ENCODE measurements at regions not wholly inside any gene's neighbourhood (a gene's known extent, or its start where the extent isn't known, plus 50 kb on each side); places are given as distances from the start of the nearest gene placed in this dataset.
A peak's percentile ranks its signal among the peaks of the same experiment; 100 is the strongest.

DNA sequence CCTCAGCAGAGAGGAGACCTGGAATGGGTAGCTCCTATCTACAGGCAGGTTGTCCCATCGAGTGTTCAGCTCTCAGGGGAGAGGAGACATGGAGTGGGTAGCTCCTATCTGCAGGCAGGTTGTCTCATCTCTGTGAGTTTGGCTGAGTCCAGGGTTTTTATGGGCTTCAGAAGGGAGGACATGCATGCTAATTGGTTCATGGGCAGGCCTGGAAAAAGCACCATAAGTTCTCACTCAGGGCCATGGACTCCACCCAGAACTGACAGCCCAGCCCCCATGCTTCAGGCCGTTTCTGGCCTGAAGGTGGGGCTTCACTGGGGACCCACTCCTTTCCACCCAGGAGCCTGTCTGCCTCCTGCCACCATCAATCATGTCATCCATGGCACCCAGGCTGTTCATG lies 84.0 kb downstream of the CYB561 start:
- peaks cover 20% of the 10 kb centered on the region for H3K36me3 ChIP-seq (ENCODE audit: control insufficient read depth, insufficient read depth, low read length)
- no peak for DNase-seq
- WGBS (ENCODE audit: insufficient coverage) = 100% methylated on average over 1 of the region's 2 CpGs
- no peak overlapping the region for H3K4me3 ChIP-seq (ENCODE audit: low read length)
- no peaks in the 10 kb centered on the region for H3K27me3 ChIP-seq (ENCODE audit: control insufficient read depth, insufficient read depth, low read length)
- peaks cover 5% of the 10 kb centered on the region for H3K9me3 ChIP-seq (replicated peaks; ENCODE audit: control insufficient read depth, low read depth, low read length)
- no peak overlapping the region for H3K27ac ChIP-seq (ENCODE audit: low read length)
- peaks cover 11% of the 10 kb centered on the region for H3K4me1 ChIP-seq (ENCODE audit: control insufficient read depth, insufficient read depth, low read length)

DNA sequence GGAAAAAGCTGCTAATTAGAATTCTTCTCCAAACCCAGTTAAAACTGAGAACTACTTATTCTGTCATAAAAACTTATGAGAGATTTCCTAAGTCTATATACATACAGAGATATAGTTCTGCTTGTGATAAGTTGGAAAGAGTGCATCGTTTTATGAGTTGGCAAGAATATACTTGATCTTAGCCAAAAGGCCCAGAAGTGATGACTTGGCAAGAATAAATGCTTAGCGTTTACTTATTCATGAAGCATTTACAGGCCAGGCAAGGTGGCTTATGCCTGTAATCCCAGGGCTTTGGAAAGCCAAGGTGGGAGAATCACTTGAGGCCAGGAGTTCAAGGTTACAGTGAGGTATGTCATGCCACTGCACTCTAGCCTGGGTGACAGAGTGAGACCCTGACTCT lies 81.7 kb downstream of the CYB561 start:
- WGBS (ENCODE audit: insufficient coverage) = 10% methylated on average over 2 of the region's 2 CpGs
- peak; percentile 88 for DNase-seq
- Histone ChIP-seq H3K27me3 (ENCODE audit: control insufficient read depth, insufficient read depth, low read length) (no peaks in the 10 kb centered on the region), H3K4me1 (ENCODE audit: control insufficient read depth, insufficient read depth, low read length) (peaks cover 2% of the 10 kb centered on the region), H3K27ac (ENCODE audit: low read length) (no peak overlapping the region), H3K4me3 (ENCODE audit: low read length) (no peak overlapping the region), H3K9me3 (replicated peaks; ENCODE audit: control insufficient read depth, low read depth, low read length) (peaks cover 5% of the 10 kb centered on the region), H3K36me3 (ENCODE audit: control insufficient read depth, insufficient read depth, low read length) (peaks cover 24% of the 10 kb centered on the region)

DNA sequence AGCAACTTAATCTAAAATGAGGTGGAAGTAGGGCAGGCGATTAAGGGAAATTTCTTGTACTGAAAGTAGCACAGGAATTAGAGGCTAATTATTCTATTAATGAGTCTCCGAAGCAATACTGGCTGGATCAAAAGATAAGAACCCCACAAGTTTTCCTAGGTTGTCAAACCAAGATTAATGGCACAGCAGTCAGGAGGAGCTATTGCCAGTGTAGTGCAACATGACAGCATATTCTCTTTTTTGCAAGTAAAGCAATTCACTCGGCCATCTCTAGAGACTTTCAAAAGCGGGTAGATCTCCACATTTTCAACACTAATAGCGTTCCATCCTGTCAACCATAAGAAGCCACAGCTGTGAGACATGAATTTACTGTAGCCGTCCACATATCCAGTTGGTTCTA lies 81.2 kb downstream of the CYB561 start:
- Histone ChIP-seq H3K4me1 (ENCODE audit: control insufficient read depth, insufficient read depth, low read length) (peaks cover 2% of the 10 kb centered on the region), H3K27me3 (ENCODE audit: control insufficient read depth, insufficient read depth, low read length) (no peaks in the 10 kb centered on the region), H3K27ac (ENCODE audit: low read length) (peak overlapping the region; percentile 38), H3K4me3 (ENCODE audit: low read length) (no peak overlapping the region), H3K9me3 (replicated peaks; ENCODE audit: control insufficient read depth, low read depth, low read length) (peaks cover 5% of the 10 kb centered on the region), H3K36me3 (ENCODE audit: control insufficient read depth, insufficient read depth, low read length) (peaks cover 24% of the 10 kb centered on the region)
- DNase-seq = peak; percentile 27
- WGBS (ENCODE audit: insufficient coverage) = 44% methylated on average over 5 of the region's 6 CpGs

DNA sequence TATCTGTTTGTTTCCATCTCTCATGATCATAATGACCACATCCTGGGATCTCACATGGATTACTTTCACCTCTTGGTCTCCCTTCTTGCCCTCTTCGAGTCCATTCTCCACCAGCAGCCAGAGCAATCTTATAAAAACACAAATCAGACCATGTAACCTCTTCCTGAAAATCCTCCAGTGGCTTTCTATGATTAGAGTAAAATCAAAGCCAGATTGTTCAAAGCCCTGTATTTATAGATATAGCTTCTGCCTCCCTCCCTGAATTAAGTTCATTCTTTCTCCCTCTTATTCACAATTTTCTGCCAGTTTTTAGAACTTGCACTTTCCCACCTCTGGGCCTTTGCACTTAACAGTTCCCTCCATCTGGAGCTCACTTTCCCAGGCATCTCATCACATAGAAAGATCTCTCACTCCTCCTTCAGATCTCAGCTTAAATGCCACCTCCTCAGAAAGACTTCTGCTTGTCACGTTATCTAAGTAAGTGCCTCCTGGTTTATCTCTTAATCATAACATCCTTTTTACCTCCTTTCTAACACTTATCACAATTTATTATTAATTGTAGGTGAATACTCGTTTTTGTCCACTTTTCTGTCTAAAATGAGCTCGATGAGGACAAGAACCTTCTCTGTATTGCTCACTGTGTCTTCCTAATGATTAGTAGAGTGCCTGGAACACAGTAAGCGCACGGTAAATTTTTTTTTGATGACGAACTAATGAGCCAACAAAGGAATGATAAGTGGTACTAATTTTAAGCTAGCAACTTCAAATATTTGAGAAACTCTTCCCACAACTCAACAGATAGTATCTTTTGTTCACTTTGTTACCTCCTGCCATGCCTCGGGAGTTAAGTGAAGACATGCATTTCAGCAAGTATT lies 80.5 kb downstream of the CYB561 start:
- Histone ChIP-seq H3K9me3 (replicated peaks; ENCODE audit: control insufficient read depth, low read depth, low read length) (peaks cover 5% of the 10 kb centered on the region), H3K27ac (ENCODE audit: low read length) (peak overlapping the region; percentile 38), H3K4me3 (ENCODE audit: low read length) (no peak overlapping the region), H3K27me3 (ENCODE audit: control insufficient read depth, insufficient read depth, low read length) (no peaks in the 10 kb centered on the region), H3K36me3 (ENCODE audit: control insufficient read depth, insufficient read depth, low read length) (peaks cover 28% of the 10 kb centered on the region), H3K4me1 (ENCODE audit: control insufficient read depth, insufficient read depth, low read length) (peaks cover 2% of the 10 kb centered on the region)
- DNase-seq = peak; percentile 36
- WGBS (ENCODE audit: insufficient coverage) = no CpG with 5 or more reads among the region's 8 CpGs

DNA sequence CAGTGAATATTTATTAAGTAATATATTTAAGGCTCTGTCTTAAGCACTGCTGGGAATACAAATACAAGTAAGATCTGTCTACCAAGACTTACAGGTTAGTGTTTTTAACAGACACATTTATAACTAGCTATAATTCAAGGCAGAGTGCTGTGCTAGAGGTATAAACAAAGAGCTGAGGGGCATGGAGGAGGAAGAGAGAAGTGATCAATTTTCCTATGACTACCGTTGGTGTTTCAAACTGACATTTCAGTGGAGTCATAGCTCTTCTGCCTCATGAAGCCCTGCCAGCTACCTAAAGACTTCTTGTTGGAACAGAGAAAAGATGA lies 79.9 kb downstream of the CYB561 start:
- H3K27ac ChIP-seq (ENCODE audit: low read length) = no peak overlapping the region
- WGBS (ENCODE audit: insufficient coverage) = no CpG with 5 or more reads among the region's 1 CpG
- no peak for DNase-seq

DNA sequence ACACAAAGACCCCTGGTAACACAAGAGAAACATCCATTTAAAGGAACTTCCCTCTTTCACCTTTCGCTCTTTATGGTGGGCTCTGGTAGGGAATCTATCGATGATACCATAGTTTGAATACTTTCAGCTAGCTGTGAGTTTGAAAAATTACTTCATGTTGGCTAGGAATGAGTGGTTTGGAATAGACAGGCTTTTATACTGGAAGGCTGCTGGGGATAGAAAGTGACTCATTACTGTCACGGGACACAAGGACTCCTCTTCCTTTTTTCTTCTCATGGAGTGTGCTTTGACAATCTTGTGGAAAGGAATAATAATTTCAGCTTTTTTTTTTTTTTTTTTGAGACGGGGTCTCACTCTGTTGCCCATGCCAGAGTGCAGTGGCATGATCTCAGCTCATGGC lies 76.9 kb downstream of the CYB561 start:
- whole genome bisulfite sequencing (ENCODE audit: insufficient coverage) = no CpG with 5 or more reads among the region's 4 CpGs
- no peak for DNase-seq
- H3K36me3 ChIP-seq (ENCODE audit: control insufficient read depth, insufficient read depth, low read length) = peaks cover 16% of the 10 kb centered on the region

More for the DNA sequence above, 79.9 kb downstream of the CYB561 start:
- Histone ChIP-seq H3K9me3 (replicated peaks; ENCODE audit: control insufficient read depth, low read depth, low read length) (peaks cover 5% of the 10 kb centered on the region), H3K4me3 (ENCODE audit: low read length) (no peak overlapping the region), H3K36me3 (ENCODE audit: control insufficient read depth, insufficient read depth, low read length) (peaks cover 27% of the 10 kb centered on the region), H3K4me1 (ENCODE audit: control insufficient read depth, insufficient read depth, low read length) (peaks cover 2% of the 10 kb centered on the region), H3K27me3 (ENCODE audit: control insufficient read depth, insufficient read depth, low read length) (no peaks in the 10 kb centered on the region)

DNA sequence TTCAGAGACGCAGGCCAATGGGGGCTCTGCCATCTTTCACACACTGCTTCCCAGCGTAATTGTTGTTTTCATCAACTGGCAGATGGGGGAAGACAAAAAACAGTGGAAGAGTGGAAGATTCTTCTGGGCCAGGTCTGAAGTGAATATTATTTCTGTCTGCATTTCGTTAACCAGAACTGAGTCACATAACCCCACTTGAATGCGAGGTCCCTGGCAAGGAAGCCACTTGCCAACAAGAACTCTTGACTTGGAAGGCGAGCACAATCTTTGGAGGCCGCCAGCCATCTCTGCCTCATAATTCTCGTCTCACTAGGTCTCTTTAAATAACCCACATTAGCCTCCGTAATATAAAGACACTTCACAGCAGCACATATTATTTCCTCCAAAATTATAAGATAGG lies 75.4 kb downstream of the CYB561 start:
- H3K9me3 ChIP-seq (replicated peaks; ENCODE audit: control insufficient read depth, low read depth, low read length) = no peaks in the 10 kb centered on the region
- H3K27ac ChIP-seq (ENCODE audit: low read length) = no peak overlapping the region
- no peak for DNase-seq
- no peak overlapping the region for H3K4me3 ChIP-seq (ENCODE audit: low read length)
- H3K27me3 ChIP-seq (ENCODE audit: control insufficient read depth, insufficient read depth, low read length) = no peaks in the 10 kb centered on the region
- peaks cover 16% of the 10 kb centered on the region for H3K36me3 ChIP-seq (ENCODE audit: control insufficient read depth, insufficient read depth, low read length)
- WGBS (ENCODE audit: insufficient coverage) = 96% methylated on average over 3 of the region's 8 CpGs
- no peaks in the 10 kb centered on the region for H3K4me1 ChIP-seq (ENCODE audit: control insufficient read depth, insufficient read depth, low read length)

More for the DNA sequence above, 76.9 kb downstream of the CYB561 start:
- no peaks in the 10 kb centered on the region for H3K9me3 ChIP-seq (replicated peaks; ENCODE audit: control insufficient read depth, low read depth, low read length)
- no peak overlapping the region for H3K27ac ChIP-seq (ENCODE audit: low read length)
- no peaks in the 10 kb centered on the region for H3K27me3 ChIP-seq (ENCODE audit: control insufficient read depth, insufficient read depth, low read length)
- H3K4me3 ChIP-seq (ENCODE audit: low read length) = no peak overlapping the region
- peaks cover 2% of the 10 kb centered on the region for H3K4me1 ChIP-seq (ENCODE audit: control insufficient read depth, insufficient read depth, low read length)

DNA sequence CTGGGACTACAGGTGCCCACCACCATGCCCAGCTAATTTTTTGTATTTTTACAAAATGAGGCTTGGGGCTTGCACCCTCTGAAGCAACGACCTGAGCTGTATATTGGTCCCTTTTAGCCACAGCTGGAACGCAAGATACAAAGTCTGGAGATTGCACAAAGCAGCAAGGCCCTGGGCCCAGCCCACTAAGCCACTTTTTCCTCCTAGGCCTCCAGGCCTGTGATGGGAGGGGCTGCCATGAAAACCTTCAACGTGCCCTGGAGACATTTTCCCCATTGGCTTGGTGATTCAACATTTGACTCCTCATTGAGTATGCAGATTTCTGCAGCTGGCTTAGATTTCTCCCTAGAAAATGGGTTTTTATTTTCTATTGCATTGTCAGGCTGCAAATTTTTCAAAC lies 69.2 kb downstream of the CYB561 start:
- 100% methylated on average over 3 of the region's 3 CpGs for WGBS (ENCODE audit: insufficient coverage)
- H3K4me1 ChIP-seq (ENCODE audit: control insufficient read depth, insufficient read depth, low read length) = no peaks in the 10 kb centered on the region

DNA sequence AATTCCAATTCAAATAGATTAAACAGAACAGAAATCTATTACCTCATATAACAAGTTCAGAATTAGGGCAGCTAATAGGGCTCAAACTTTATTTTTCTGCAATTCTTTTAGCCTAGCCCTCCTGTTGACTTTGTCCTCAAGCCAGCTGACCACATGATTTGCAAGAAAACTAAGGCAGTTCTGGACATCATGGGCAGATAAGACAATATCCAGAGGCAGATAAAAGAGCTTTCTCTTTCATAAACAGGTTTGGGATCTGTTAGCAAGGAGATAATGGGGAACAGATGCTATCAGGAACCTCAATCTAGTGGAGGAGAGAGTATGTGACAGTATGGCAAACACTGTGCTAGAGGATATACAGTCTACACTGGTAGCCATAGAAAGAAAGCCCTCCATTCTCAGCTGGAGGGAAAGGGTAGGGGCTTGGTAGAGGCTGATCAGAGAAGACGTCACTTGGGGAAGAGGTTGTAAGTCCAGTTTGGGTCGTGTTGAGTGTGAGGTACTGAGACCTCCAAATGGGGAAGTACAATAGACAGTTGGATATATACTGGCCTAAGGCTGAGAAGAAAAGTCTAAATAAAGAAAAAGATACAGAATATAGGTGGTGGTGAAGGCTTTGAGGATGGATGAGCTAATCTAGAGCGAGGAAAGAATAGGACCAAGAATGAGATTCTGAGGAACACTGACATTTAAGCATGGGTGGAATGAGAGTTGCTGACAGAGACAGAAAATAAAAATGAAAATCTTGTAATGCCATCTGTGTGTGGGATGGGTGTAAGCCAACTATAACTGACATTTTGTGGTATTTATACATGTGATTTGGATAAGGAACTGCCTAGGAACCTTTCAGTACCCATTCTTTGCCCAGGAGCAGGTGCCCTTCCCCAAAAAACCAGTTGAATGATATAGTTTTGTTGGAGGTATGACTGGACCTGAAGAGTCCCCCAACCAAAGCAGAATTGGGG lies 67.4 kb downstream of the CYB561 start:
- H3K4me1 ChIP-seq (ENCODE audit: control insufficient read depth, insufficient read depth, low read length) = no peaks in the 10 kb centered on the region
- no peaks in the 10 kb centered on the region for H3K9me3 ChIP-seq (replicated peaks; ENCODE audit: control insufficient read depth, low read depth, low read length)
- no peaks in the 10 kb centered on the region for H3K27me3 ChIP-seq (ENCODE audit: control insufficient read depth, insufficient read depth, low read length)
- no peak for DNase-seq
- peaks cover 14% of the 10 kb centered on the region for H3K36me3 ChIP-seq (ENCODE audit: control insufficient read depth, insufficient read depth, low read length)
- no peak overlapping the region for H3K27ac ChIP-seq (ENCODE audit: low read length)
- H3K4me3 ChIP-seq (ENCODE audit: low read length) = no peak overlapping the region
- 75% methylated on average over 3 of the region's 3 CpGs for WGBS (ENCODE audit: insufficient coverage)

More for the DNA sequence above, 69.2 kb downstream of the CYB561 start:
- H3K36me3 ChIP-seq (ENCODE audit: control insufficient read depth, insufficient read depth, low read length) = peaks cover 14% of the 10 kb centered on the region
- DNase-seq = no peak
- H3K4me3 ChIP-seq (ENCODE audit: low read length) = no peak overlapping the region
- H3K9me3 ChIP-seq (replicated peaks; ENCODE audit: control insufficient read depth, low read depth, low read length) = no peaks in the 10 kb centered on the region
- no peak overlapping the region for H3K27ac ChIP-seq (ENCODE audit: low read length)
- no peaks in the 10 kb centered on the region for H3K27me3 ChIP-seq (ENCODE audit: control insufficient read depth, insufficient read depth, low read length)

DNA sequence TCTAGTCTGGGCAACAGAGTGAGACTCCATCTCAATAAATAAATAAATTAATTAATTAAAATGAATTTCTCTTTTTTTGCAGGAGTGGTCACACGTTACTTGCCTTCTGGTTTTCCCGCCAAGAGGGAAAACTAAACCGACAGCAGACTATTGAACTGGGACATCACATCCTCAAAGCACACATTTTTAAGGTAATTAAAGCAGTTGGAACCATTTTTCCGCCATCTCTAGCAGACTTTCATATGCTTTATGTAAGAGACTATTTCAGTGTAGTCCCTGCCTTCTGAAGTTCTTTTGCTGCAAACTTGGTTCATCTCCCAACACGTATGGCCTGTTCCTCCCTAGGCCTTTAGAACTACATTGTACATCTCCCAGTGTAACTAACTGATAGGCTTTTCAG lies 66.5 kb downstream of the CYB561 start:
- Histone ChIP-seq H3K4me1 (ENCODE audit: control insufficient read depth, insufficient read depth, low read length) (no peaks in the 10 kb centered on the region), H3K4me3 (ENCODE audit: low read length) (no peak overlapping the region), H3K27me3 (ENCODE audit: control insufficient read depth, insufficient read depth, low read length) (no peaks in the 10 kb centered on the region), H3K27ac (ENCODE audit: low read length) (no peak overlapping the region), H3K36me3 (ENCODE audit: control insufficient read depth, insufficient read depth, low read length) (peaks cover 13% of the 10 kb centered on the region), H3K9me3 (replicated peaks; ENCODE audit: control insufficient read depth, low read depth, low read length) (no peaks in the 10 kb centered on the region)
- WGBS (ENCODE audit: insufficient coverage) = no CpG with 5 or more reads among the region's 5 CpGs
- DNase-seq = no peak

Data from muscle of leg (tissue), 3 donors.